ENCODE measurements at regions not wholly inside any gene's neighbourhood (a gene's known extent, or its start where the extent isn't known, plus 50 kb on each side); places are given as distances from the start of the nearest gene placed in this dataset.

DNA sequence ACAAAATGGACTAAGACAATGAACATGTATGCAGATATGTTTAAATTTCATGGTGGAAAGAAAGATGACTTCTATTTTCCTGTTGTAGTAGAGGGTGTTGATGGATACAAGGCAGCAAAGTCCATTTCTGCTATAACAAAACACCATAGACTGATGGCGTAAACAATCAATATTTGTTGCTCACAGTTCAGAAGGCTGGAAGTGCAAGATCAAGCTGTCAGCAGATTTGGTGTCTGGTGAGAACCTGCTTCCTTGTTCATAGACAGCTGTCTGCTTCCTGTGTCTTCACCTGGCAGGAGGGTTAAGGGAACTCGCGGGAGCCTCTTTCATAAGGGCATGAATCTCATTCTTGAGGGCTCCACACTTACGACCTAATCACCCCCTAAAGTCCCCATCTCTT is 83.0 kb upstream of the ELOVL5 start:
- Histone ChIP-seq H4K8ac (ENCODE audit: extremely low read depth, insufficient read depth, low read length) (no peak overlapping the region), H4K5ac (ENCODE audit: insufficient read length, low read depth, low read length) (no peak overlapping the region), H3K27me3 (replicated peaks in 1 of 4; ENCODE audit: control insufficient read depth in 3 of 4, extremely low read depth in 1 of 4, insufficient read depth in 3 of 4, low read length in 3 of 4) (no peaks in the 10 kb centered on the region), H2BK5ac (ENCODE audit: low read depth, low read length) (no peak overlapping the region), H3K4me2 (ENCODE audit: insufficient read depth in 1 of 2, low read depth in 2 of 2, low read length in 2 of 2) (no peak overlapping the region), H3K18ac (ENCODE audit: extremely low read depth, low read length) (no peak overlapping the region), H3K79me2 (ENCODE audit: control insufficient read depth in 1 of 2, insufficient read depth in 2 of 2, low read length in 2 of 2) (no peaks in the 10 kb centered on the region), H3K14ac (ENCODE audit: insufficient read length) (no peak overlapping the region), H3K9ac (replicated peaks in 1 of 4; ENCODE audit: extremely low read depth in 1 of 4, low read depth in 3 of 4, low read length in 3 of 4) (no peak overlapping the region), H2BK20ac (ENCODE audit: low read length) (no peak overlapping the region), H3K23me2 (ENCODE audit: low read depth, low read length) (no peaks in the 10 kb centered on the region), H3K23ac (ENCODE audit: insufficient read length) (no peak overlapping the region), H3K4me3 (ENCODE audit: extremely low read depth in 1 of 4, insufficient read depth in 2 of 4, low read depth in 3 of 4, low read length in 4 of 4) (no peak overlapping the region), H3K56ac (replicated peaks; ENCODE audit: insufficient read length, low read depth, low read length) (no peak overlapping the region), H4K91ac (replicated peaks; ENCODE audit: insufficient read length, low read length) (no peak overlapping the region), H2BK12ac (ENCODE audit: low read depth, low read length) (no peak overlapping the region), H2AFZ (ENCODE audit: low read length) (no peak overlapping the region), H3K27ac (ENCODE audit: low read depth, low read length) (no peak overlapping the region), H3K79me1 (ENCODE audit: low read depth, low read length) (no peaks in the 10 kb centered on the region), H3K36me3 (ENCODE audit: control insufficient read depth in 2 of 4, insufficient read depth in 4 of 4, low read length in 3 of 4) (no peaks in the 10 kb centered on the region), H2AK5ac (ENCODE audit: low read depth, low read length) (no peak overlapping the region), H2BK120ac (replicated peaks; ENCODE audit: low read depth, low read length) (no peak overlapping the region), H3K4ac (replicated peaks; ENCODE audit: insufficient read length, low read depth, low read length) (no peak overlapping the region), H3K9me3 (ENCODE audit: insufficient read depth in 2 of 2, low read depth in 1 of 2, low read length in 1 of 2) (no peaks in the 10 kb centered on the region), H2BK15ac (ENCODE audit: low read length) (no peak overlapping the region), H3K4me1 (replicated peaks in 1 of 4; ENCODE audit: control insufficient read depth in 3 of 4, insufficient read depth in 4 of 4, low read length in 3 of 4) (no peaks in the 10 kb centered on the region), H4K20me1 (replicated peaks in 1 of 2; ENCODE audit: control insufficient read depth in 1 of 2, insufficient read depth in 2 of 2, low read length in 2 of 2) (no peaks in the 10 kb centered on the region)
- CTCF ChIA-PET (ENCODE audit: partially characterized antibody) = interaction anchor here (1.4 kb wide), 1 partner anchor 14 kb away, joined by 4 read pairs; no protein-coding TSS in a partner anchor
- 80% methylated on average over 4 of the region's 4 CpGs; no CpG with 5 or more reads in 1 of the 2 experiments for WGBS, 2 experiments (ENCODE audit: extremely low coverage in 1 of 2, insufficient coverage in 1 of 2, insufficient read length in 1 of 2, insufficient replicate concordance in 2 of 2, low coverage in 1 of 2, low lambda C conversion rate in 2 of 2, missing lambda C conversion rate in 1 of 2)
- no peak for FAIRE-seq
- DNase-seq (ENCODE audit: low read depth in 1 of 2, low spot score in 2 of 2) = no peak
- POLR2A ChIA-PET (ENCODE audit: partially characterized antibody) = no interaction called here
- TF ChIP-seq JUN (IDR thresholded peaks at IDR 0.05; ENCODE audit: low read depth, low read length) (no peak), TAF7 (optimal IDR thresholded peaks at IDR 0.05; ENCODE audit: borderline replicate concordance, low read depth, low read length) (no peak), NRF1 (IDR thresholded peaks at IDR 0.05; ENCODE audit: low read depth, low read length) (no peak), RNF2 (IDR thresholded peaks at IDR 0.05; ENCODE audit: borderline replicate concordance, low read depth, low read length, missing control alignments, poor library complexity, severe bottlenecking) (no peak), KDM1A (IDR thresholded peaks at IDR 0.05; ENCODE audit: borderline replicate concordance, low read length) (no peak)

Data from H1 (cell line).